HCT116 (cell line): ENCODE measurements at regions not wholly inside any gene's neighbourhood (a gene's known extent, or its start where the extent isn't known, plus 50 kb on each side); places are given as distances from the start of the nearest gene placed in this dataset.
A peak's percentile ranks its signal among the peaks of the same experiment; 100 is the strongest.

Experiments used
- ATAC-seq: fragments of 200-7000 bp; cut with Tn5 transposase; 2 replicates; pipeline ENCODE4 v1.9.1; 2020; ENCODE audit warnings: mild to moderate bottlenecking, moderate library complexity
- BruUV-seq: library from RNA; stranded (reverse); fragments of 400-500 nt; replicated peaks from 2 replicates; lab custom pipeline; 2021; lab: Mats Ljungman, UMichigan
- CTCF ChIA-PET: fragments of 300-600 bp; sonication (Branson Sonifier 250); formaldehyde crosslinking; loops from one replicate; lab custom pipeline; 2021; ENCODE audit warnings: antibody characterized with exemption; lab: Charles Lee
- POLR2A ChIA-PET: fragments of 300-600, 350-600 bp; sonication (Branson Sonifier 250); formaldehyde crosslinking; loops from one replicate; lab custom pipeline; 2021; ENCODE audit warnings: antibody characterized with exemption; lab: Charles Lee
- RAD21 ChIA-PET, 2 experiments: fragments of 300-600 bp; sonication (Branson Sonifier 250); formaldehyde crosslinking; loops; one replicate each; lab custom pipeline; 2023; ENCODE audit warnings: low total read pairs in 2 of 2; ENCODE audit not compliant: uncharacterized antibody in 2 of 2, unreplicated experiment in 2 of 2, low non-redundant PET in 1 of 2; lab: Charles Lee
- DNase-seq: peaks from one replicate; pipeline ENCODE4 v3.0.0-alpha.2; 2010; ENCODE audit warnings: low read depth, low spot score
- H2AFZ ChIP-seq: fragments of 200-600 bp; shearing (Covaris generic), sonication (generic); 2 replicates; pipeline ENCODE4 v1.6.1; 2017; ENCODE audit warnings: low read depth, mixed run types, mixed read lengths, antibody characterized with exemption, low read length; ENCODE audit not compliant: poor library complexity, severe bottlenecking
- H3K27ac ChIP-seq: 2 replicates; pipeline ENCODE4 v1.5.1; 2012; ENCODE audit warnings: low read depth, low read length
- H3K27me3 ChIP-seq: fragments of 200-600 bp; sonication (generic); 2 replicates; pipeline ENCODE4 v1.6.1; 2016; ENCODE audit warnings: mixed run types, low read length, mixed read lengths; ENCODE audit not compliant: insufficient read depth
- H3K36me3 ChIP-seq, 2 experiments: fragments of 200-500 bp in 1 of 2; fragments of 200-600 bp in 1 of 2; sonication (Bioruptor generic) in 1 of 2; sonication (generic) in 1 of 2; 2 replicates each; pipeline versions ENCODE4 v1.5.1 to v1.6.1; 2014 to 2016; ENCODE audit warnings: low read length in 2 of 2, inconsistent platforms in 1 of 2, mixed read lengths in 1 of 2, mixed run types in 1 of 2; ENCODE audit not compliant: insufficient read depth in 2 of 2, control insufficient read depth in 1 of 2
- H3K4me1 ChIP-seq, 2 experiments: fragments of 200-600 bp in 1 of 2; sonication (generic) in 1 of 2; 2 replicates each; pipeline versions ENCODE4 v1.5.1 to v1.6.1; 2012 to 2017; ENCODE audit warnings: low read length in 2 of 2, inconsistent platforms in 1 of 2, mild to moderate bottlenecking in 1 of 2, mixed read lengths in 1 of 2, mixed run types in 1 of 2, moderate library complexity in 1 of 2; ENCODE audit not compliant: insufficient read depth in 2 of 2, control insufficient read depth in 1 of 2
- H3K4me2 ChIP-seq: fragments of 200-600 bp; sonication (generic); 2 replicates; pipeline ENCODE4 v1.6.1; 2017; ENCODE audit warnings: mixed run types, low read length, mixed read lengths
- H3K4me3 ChIP-seq, 2 experiments: fragments of 200-600 bp in 1 of 2; sonication (generic) in 1 of 2; replicated peaks in 1 of 2; 2 replicates each; pipeline ENCODE4 v1.5.1; 2011 to 2016; ENCODE audit warnings: low read length in 2 of 2, control low read depth in 1 of 2, low read depth in 1 of 2, mild to moderate bottlenecking in 1 of 2, mixed read lengths in 1 of 2, mixed run types in 1 of 2
- H3K79me2 ChIP-seq: fragments of 200-600 bp; sonication (generic); 2 replicates; pipeline ENCODE4 v1.6.1; 2017; ENCODE audit warnings: mild to moderate bottlenecking, mixed run types, low read length, moderate library complexity, mixed read lengths; ENCODE audit not compliant: insufficient read depth
- H3K9ac ChIP-seq: fragments of 200-600 bp; sonication (generic); 2 replicates; pipeline ENCODE4 v1.6.1; 2016; ENCODE audit warnings: low read length, mixed read lengths
- H3K9me2 ChIP-seq: fragments of 200-600 bp; sonication (generic), shearing (Covaris generic); 2 replicates; pipeline ENCODE4 v1.6.1; 2017; ENCODE audit warnings: mixed run types, mild to moderate bottlenecking, moderate library complexity; ENCODE audit not compliant: insufficient read depth
- H3K9me3 ChIP-seq, 2 experiments: fragments of 200-500 bp in 1 of 2; fragments of 200-600 bp in 1 of 2; sonication (Bioruptor generic) in 1 of 2; sonication (generic) in 1 of 2; 2 replicates each; pipeline ENCODE4 v1.6.1; 2014 to 2017; ENCODE audit warnings: low read length in 2 of 2, mixed read lengths in 2 of 2, inconsistent platforms in 1 of 2, low read depth in 1 of 2, mild to moderate bottlenecking in 1 of 2, mixed run types in 1 of 2, moderate library complexity in 1 of 2; ENCODE audit not compliant: control insufficient read depth in 1 of 2, insufficient read depth in 1 of 2
- H4K20me1 ChIP-seq: fragments of 200-600 bp; sonication (generic), shearing (Covaris generic); 2 replicates; pipeline ENCODE4 v1.6.1; 2017; ENCODE audit warnings: mixed run types, mild to moderate bottlenecking, moderate library complexity; ENCODE audit not compliant: insufficient read depth
- ATF3 ChIP-seq: IDR thresholded peaks from 2 replicates; pipeline ENCODE4 v1.6.1; 2012
- CEBPB ChIP-seq: IDR thresholded peaks from 2 replicates; pipeline ENCODE4 v1.6.1; 2012; ENCODE audit warnings: low read depth
- CTCF ChIP-seq, 3 experiments: fragments of 200-600 bp in 1 of 3; sonication (generic) in 1 of 3; IDR thresholded peaks in 2 of 3; conservative IDR thresholded peaks in 1 of 3; 2 replicates each; pipeline ENCODE4 v1.5.1; 2012 to 2017; ENCODE audit warnings: low read depth in 2 of 3, low read length in 2 of 3, antibody characterized with exemption in 1 of 3, borderline replicate concordance in 1 of 3, control low read depth in 1 of 3, mild to moderate bottlenecking in 1 of 3, mixed read lengths in 1 of 3, mixed run types in 1 of 3, moderate library complexity in 1 of 3; ENCODE audit not compliant: insufficient read depth in 1 of 3
- EGR1 ChIP-seq: IDR thresholded peaks from 2 replicates; pipeline ENCODE4 v1.6.1; 2012; ENCODE audit warnings: low read depth
- EZH2 ChIP-seq: fragments of 200-600 bp; sonication (generic); IDR thresholded peaks from 2 replicates; pipeline ENCODE4 v1.6.1; 2017; ENCODE audit warnings: antibody characterized with exemption, mixed run types
- POLR2A ChIP-seq: IDR thresholded peaks from 2 replicates; pipeline ENCODE4 v1.7.0; 2011; ENCODE audit warnings: borderline replicate concordance; ENCODE audit not compliant: insufficient read depth, insufficient read length; ENCODE audit errors: extremely low read depth
- POLR2AphosphoS5 ChIP-seq: IDR thresholded peaks from 2 replicates; pipeline ENCODE4 v1.6.1; 2011; ENCODE audit warnings: mild to moderate bottlenecking, low read depth, low read length, moderate library complexity
- RAD21 ChIP-seq: IDR thresholded peaks from 2 replicates; pipeline ENCODE4 v1.6.1; 2012; ENCODE audit warnings: low read depth, mild to moderate bottlenecking
- SIN3A ChIP-seq: IDR thresholded peaks from 2 replicates; pipeline ENCODE4 v1.6.1; 2012; ENCODE audit warnings: low read depth
- SRF ChIP-seq: IDR thresholded peaks from 2 replicates; pipeline ENCODE4 v1.6.1; 2012; ENCODE audit warnings: low read depth
- TCF7L2 ChIP-seq: IDR thresholded peaks from 2 replicates; pipeline ENCODE4 v1.7.0; 2011; ENCODE audit warnings: borderline replicate concordance, inconsistent platforms; ENCODE audit not compliant: insufficient read depth, insufficient read length; ENCODE audit errors: extremely low read depth
- ZNF274 ChIP-seq: fragments of 200-500 bp; sonication (Bioruptor generic); IDR thresholded peaks from 2 replicates; pipeline ENCODE4 v1.6.1; 2014; ENCODE audit warnings: mild to moderate bottlenecking, low read depth, low read length, inconsistent platforms
- intact Hi-C: fragments of 100-400 bp; cut with micrococcal nuclease; formaldehyde crosslinking; loops from 2 replicates; pipeline ENCODE4 v1.10.0; 2022
- TF ChIP-seq, protein P1 (sequence below): IDR thresholded peaks from 2 replicates; pipeline ENCODE4 v1.6.1; 2012; ENCODE audit warnings: low read depth

- Histone ChIP-seq H3K9ac (no peak overlapping the region), H3K36me3 (no peaks in the 10 kb centered on the region), H3K9me3 (no peaks in the 10 kb centered on the region), H2AFZ (no peak overlapping the region), H3K4me3 (no peak overlapping the region), H3K4me1 (no peaks in the 10 kb centered on the region), H3K4me2 (no peak overlapping the region), H4K20me1 (no peaks in the 10 kb centered on the region), H3K9me2 (no peaks in the 10 kb centered on the region), H3K27ac (no peak overlapping the region), H3K79me2 (no peaks in the 10 kb centered on the region), H3K27me3 (no peaks in the 10 kb centered on the region)
- RAD21 ChIA-PET, result no interaction called here
- no TSS peak for BruUV-seq
- no peak for ATAC-seq
- CTCF ChIA-PET, result no interaction called here
- POLR2A ChIA-PET, result no interaction called here
- intact Hi-C loops, result no loop called here
- DNase-seq, result no peak
- TF ChIP-seq CTCF (IDR thresholded peaks at IDR 0.05 in 2 of 3, conservative IDR thresholded peaks at IDR 0.05 in 1 of 3; ENCODE audit: borderline replicate concordance in 1 of 3, insufficient read depth in 1 of 3, low read depth in 2 of 3, low read length in 2 of 3), result peak in 1 of 3 experiments; percentile 28; a peak in 1 of 6 replicates
- TF ChIP-seq CEBPB, result no peak
- no peak for TF ChIP-seq POLR2A
- TF ChIP-seq RAD21, result peak; percentile 45
Measured at GRCh38 chr6:169990095-169991030, 238.9 kb downstream of the ERMARD start.

DNA sequence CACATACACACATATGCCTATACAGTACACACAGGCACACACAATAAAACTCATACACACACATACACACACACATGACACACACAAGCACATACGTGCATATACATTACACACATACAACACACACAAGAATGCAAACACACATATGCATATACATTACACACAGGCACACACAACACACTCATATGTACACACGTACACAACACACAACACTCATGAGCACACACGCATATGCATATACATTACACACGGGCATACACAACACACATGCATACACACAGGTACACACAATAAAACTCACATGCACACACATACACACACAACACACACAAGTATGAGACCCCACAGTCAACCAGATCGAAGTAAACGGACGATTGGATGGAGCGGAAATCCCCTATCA is 238.2 kb downstream of the ERMARD start:
- intact Hi-C loops, result no loop called here
- ChIA-PET RAD21 (no interaction called here), POLR2A (no interaction called here), CTCF (no interaction called here)
- no peak overlapping the region for H3K4me3 ChIP-seq
- no peaks in the 10 kb centered on the region for H3K36me3 ChIP-seq
- no peaks in the 10 kb centered on the region for H3K27me3 ChIP-seq
- H3K9ac ChIP-seq, result no peak overlapping the region
- no peaks in the 10 kb centered on the region for H3K4me1 ChIP-seq
- no peaks in the 10 kb centered on the region for H4K20me1 ChIP-seq
- H3K27ac ChIP-seq, result no peak overlapping the region
- no peak overlapping the region for H2AFZ ChIP-seq
- ATAC-seq (no peak), DNase-seq (no peak)
- no peaks in the 10 kb centered on the region for H3K9me2 ChIP-seq
- no peaks in the 10 kb centered on the region for H3K79me2 ChIP-seq
- no TSS peak for BruUV-seq
- H3K9me3 ChIP-seq, result no peaks in the 10 kb centered on the region
- no peak overlapping the region for H3K4me2 ChIP-seq
- TF ChIP-seq SIN3A (no peak), EGR1 (no peak), POLR2AphosphoS5 (no peak), CEBPB (no peak), POLR2A (no peak), EZH2 (no peak), ZNF274 (no peak), SRF (no peak), ATF3 (no peak), TCF7L2 (no peak)
- TF ChIP-seq, protein P1, sequence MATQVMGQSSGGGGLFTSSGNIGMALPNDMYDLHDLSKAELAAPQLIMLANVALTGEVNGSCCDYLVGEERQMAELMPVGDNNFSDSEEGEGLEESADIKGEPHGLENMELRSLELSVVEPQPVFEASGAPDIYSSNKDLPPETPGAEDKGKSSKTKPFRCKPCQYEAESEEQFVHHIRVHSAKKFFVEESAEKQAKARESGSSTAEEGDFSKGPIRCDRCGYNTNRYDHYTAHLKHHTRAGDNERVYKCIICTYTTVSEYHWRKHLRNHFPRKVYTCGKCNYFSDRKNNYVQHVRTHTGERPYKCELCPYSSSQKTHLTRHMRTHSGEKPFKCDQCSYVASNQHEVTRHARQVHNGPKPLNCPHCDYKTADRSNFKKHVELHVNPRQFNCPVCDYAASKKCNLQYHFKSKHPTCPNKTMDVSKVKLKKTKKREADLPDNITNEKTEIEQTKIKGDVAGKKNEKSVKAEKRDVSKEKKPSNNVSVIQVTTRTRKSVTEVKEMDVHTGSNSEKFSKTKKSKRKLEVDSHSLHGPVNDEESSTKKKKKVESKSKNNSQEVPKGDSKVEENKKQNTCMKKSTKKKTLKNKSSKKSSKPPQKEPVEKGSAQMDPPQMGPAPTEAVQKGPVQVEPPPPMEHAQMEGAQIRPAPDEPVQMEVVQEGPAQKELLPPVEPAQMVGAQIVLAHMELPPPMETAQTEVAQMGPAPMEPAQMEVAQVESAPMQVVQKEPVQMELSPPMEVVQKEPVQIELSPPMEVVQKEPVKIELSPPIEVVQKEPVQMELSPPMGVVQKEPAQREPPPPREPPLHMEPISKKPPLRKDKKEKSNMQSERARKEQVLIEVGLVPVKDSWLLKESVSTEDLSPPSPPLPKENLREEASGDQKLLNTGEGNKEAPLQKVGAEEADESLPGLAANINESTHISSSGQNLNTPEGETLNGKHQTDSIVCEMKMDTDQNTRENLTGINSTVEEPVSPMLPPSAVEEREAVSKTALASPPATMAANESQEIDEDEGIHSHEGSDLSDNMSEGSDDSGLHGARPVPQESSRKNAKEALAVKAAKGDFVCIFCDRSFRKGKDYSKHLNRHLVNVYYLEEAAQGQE, result no peak
